LoVo (cell line): ENCODE measurements at regions not wholly inside any gene's neighbourhood (a gene's known extent, or its start where the extent isn't known, plus 50 kb on each side); places are given as distances from the start of the nearest gene placed in this dataset.
"Not testable (repeated sequence)": the region's sequence is repeated elsewhere in the genome, so short reads cannot be mapped to it uniquely, and the experiment has no call there.

Experiments
- DNase-seq: peaks from one replicate; pipeline ENCODE4 v3.0.0-alpha.2; 2016; ENCODE audit warnings: low spot score

DNA sequence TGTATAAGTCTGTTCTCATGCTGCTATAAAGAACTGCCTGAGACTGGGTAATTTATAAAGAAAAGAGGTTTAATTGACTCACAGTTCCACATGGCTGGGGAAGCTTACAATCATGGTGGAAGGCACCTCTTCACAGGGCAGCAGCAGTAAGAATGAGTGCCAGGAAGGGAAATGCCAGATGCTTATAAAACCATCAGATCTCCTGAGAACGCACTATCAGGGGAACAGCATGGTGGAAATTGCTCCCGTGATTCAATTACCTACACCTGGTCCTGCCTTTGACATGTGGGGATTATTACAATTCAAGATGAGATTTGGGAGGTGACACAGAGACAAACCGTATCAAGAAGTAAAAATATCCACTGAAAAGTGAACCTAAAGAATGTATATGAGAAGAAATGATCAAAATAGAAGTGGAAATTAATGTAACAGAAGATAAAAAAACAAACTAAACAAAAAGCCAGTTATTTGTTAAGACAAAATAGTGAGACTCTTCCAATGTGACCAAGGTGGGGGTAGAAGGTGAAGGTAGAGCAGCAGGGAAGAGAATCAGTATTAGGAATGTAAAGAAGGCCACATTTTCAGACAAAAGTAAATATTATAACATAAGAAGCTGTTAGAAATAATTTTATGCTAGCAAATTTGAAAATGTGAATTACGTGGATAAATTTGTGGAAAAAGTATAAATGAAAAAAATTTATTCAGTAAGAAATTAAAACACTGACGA is 372.9 kb downstream of the NKX6-1 start:
- no peak for DNase-seq

DNA sequence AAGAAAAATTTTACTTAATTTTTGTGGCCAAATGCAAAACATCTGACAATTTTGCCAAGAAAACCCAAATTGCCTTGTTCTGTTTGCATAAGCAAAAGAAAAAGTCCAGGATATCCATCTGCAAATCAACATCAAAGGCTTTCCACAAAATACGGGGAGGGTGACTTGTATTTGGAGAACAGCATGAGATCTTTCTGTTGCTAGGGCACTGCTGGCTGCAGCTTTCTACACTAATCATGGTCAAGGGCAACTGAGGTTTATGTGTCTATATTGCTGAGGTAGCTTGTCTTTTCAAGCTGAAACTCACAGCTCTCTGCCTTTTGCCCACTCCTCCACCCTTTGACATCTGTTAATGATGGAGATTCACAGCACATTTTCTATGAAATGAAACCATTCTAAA is 389.1 kb downstream of the NKX6-1 start:
- no peak for DNase-seq

- not testable (repeated sequence) for DNase-seq
Measured at GRCh38 chr4:84101653-84102625, 397.2 kb downstream of the NKX6-1 start.

DNA sequence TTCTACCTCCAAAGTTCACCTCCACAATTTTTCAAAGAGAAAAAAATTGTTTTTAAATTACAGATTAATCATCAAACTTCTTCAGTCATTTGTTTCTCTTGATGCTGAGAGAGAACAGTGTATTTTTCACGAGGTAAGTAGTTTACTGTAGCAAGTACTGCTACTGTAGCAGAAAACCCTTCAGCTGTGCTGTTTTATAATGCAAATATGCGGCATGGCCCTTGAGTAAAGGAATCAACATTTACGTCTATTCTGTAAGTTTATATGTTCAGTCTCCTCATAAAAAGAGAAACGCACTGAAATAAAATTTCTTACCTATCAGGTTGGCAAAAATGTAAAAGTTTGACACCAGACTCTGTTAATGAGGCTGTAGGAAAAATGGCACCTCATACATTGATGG is 399.0 kb downstream of the NKX6-1 start:
- no peak for DNase-seq

GRCh38 chr4:84099599-84099998 is 399.5 kb downstream of the NKX6-1 start:
- DNase-seq: no peak

DNA sequence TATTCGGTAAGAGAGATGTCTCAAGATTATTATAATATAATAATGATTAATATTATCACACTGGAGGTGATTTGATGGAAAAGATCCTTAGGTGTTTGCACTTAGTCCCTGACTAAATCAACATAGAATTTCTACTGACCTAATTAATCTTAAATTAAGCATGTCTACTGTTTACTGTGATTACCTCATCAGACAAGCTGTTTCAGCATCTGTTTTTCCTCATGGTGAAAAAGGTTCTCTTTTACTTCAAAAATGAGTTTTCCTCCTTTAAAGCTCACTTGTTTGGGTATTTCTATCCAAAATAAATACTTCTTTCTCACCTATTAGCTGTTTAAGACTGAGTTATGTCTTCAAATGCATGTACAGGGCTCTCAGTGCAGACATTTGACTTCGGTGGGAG is 407.8 kb downstream of the NKX6-1 start:
- no peak for DNase-seq

DNA sequence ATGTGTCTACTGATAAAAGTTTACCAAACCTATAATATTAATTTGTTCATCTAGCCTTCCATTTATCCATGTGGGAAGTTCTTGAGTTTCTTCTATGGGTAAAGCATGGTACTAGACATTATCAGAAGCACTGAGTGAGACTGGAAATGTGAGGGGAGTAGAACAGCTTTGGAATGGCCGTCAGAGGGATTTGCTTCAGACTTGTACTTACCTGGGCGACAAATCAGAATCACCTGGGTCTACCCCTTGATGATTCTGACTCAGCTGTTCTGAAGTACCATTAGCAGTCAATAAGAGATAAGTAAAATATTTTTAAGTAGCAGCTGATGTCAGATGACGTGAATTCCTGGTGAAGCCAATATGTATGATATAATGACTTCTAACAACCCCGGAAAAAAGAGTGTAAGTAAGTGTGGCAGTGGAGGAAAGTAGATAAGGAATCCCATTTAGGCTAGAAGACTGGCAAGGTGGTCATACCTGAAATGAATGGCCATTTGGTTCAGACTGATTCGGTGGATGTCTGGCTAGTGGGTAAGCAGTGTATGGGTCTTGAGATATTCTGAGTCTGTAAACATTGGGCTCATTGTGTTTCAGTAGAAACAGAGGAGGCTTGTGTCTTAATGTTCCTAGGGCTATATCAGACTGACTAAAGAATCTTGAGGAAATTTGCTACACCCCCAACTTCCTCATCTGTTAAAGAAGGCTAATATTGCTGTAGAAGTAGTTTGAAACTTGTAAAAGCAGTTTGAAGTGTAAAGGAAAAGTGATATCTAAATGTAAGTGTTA is 409.2 kb downstream of the NKX6-1 start:
- DNase-seq: no peak

DNA sequence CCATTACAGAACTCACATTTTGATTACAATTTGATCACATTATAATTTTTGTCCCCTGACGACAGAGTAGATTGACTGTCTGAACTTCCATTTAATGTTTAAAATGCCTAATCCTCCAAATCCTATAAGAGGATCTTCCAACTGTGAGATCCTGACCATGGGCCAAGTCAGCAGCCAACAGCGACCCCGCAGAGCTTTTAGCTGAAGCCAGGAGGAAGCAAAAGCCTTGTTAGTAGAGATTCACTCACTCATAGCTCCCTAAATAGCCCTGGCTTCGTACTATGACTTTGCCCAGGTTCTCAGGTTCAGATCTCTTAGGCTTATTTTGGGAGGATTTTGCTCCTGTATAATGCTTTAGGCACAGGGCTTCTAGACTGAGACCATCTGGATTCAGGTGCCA is 413.1 kb downstream of the NKX6-1 start:
- no peak for DNase-seq

DNA sequence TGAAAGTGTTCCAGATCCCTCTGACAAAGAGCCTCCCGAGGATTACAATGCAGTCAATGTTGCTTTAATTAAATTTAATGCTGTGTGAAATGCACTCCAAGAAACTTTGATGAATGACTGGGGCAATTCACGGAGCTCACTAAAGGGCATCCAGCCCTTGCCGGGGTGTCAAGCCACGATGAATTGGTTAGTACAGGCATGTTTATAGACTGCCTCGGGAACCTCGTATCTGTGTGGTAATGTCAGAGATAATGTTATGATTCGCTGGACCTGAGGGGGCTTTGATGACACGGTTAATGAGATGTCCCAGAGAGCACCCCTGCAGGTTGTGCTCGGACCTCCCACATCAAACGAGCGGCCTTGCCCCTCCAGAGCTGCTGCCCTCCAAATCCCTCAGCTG is 428.8 kb downstream of the NKX6-1 start:
- DNase-seq: no peak

GRCh38 chr4:84063619-84064018 is 435.5 kb downstream of the NKX6-1 start:
- no peak for DNase-seq

GRCh38 chr4:84058201-84058600 is 440.9 kb downstream of the NKX6-1 start:
- DNase-seq: no peak

DNA sequence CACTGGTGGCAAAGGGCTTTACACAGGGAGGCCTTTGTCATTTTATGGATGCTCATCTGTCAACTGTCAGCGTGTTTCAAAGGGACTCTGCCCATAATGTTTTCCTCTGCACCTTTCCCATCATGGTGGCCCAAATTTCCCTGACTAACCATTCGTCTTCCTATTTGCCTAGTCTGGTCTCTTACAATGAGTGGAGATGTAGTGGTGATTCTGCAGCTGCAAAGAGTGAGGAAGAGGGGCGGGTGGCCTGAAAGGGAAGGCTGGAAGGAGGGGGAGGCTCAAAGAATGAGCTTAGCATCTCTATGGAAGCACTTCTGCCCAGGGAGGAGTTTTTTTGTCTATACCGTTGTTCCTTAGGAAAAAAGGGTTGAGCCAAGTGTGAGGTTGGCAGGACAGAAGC is 447.5 kb downstream of the NKX6-1 start:
- DNase-seq: no peak

GRCh38 chr4:84051089-84051488 is 448.0 kb downstream of the NKX6-1 start:
- no peak for DNase-seq

GRCh38 chr4:84050015-84050414 is 449.1 kb downstream of the NKX6-1 start:
- DNase-seq: no peak

DNA sequence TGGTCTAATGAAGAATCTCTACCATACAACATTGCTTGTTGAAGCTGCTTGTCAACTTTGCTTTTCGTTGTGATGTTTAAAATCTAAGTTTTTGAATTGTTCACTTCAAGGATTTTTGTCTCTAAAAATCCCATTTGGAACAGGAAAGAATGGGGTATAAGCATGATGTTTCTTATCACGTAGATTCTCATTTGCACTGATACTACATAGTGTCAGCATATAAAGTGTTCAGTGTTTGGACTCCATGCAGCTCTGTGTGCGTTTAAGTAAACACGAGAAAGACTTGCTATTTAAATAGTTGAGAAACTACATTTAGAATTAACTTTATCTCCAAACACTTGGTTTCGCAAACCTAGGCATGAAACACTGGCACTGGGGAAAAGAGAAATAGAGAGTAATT is 452.5 kb downstream of the NKX6-1 start:
- DNase-seq: no peak

DNA sequence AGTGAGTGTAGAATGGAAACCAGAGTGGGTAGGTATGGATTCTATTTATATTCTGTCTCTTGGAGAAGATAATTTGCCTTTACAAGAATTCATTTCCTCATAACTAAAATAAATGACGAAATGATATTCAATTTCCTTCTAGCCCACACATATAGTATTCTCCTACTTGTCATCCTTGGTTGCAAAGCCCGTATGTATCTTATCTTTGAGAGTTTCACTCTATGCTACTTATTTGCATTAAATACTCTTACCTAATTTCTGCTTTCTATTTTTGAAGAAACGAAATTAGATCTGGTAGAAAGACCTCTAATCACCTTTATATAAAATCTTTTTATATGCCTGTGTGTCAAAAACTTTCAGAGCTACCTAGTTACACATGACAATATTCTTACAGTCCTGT is 457.7 kb downstream of the NKX6-1 start:
- DNase-seq: no peak

DNA sequence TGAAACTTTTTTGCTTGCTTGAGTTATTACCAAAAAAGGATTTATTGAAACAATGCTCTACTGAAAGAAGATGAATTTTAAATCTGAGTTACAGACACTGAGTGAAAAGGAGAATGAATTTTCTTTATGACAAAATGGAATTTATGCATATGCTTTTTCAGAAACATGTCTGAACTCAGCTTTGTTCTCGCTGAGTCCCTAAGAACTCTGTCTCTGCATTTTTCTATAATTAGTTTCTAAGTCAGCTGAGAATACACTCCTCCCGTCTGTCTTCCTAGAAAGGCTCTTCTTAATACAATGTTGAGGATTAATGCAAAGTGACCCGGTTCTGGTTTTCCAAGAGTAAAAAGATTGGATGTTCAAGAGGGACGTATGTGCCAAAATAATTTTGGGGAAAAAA is 463.5 kb downstream of the NKX6-1 start:
- DNase-seq: no peak

- DNase-seq: no peak
Measured at GRCh38 chr4:84032372-84032771, 466.7 kb downstream of the NKX6-1 start.

- no peak for DNase-seq
Measured at GRCh38 chr4:84031401-84031800, 467.7 kb downstream of the NKX6-1 start.

GRCh38 chr4:84028340-84028739 is 470.8 kb downstream of the NKX6-1 start:
- DNase-seq: no peak

DNA sequence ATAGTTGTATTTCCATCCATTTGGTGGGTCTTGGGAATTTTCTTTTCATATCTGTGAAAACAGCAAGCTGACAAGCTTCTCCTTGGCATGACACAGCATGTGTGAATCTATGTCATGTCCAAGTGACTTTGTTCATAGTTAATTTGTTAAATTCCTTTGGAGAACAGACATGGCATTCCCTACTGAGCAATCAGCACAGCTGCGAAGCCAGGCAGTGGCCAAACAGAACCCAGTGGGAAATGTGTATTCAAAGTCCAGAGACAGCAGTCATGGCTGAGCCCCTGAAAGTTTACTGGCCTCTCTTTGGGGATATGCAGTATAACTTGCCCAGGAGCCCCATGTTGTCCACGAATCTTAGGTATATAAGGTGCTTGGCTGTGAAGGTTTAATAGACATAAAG is 474.7 kb downstream of the NKX6-1 start:
- DNase-seq: no peak

GRCh38 chr4:84022564-84022963 is 476.5 kb downstream of the NKX6-1 start:
- no peak for DNase-seq

- no peak for DNase-seq
Measured at GRCh38 chr4:84019626-84020025, 479.5 kb downstream of the NKX6-1 start.
